SJCRH30 (cell line): ENCODE measurements at regions not wholly inside any gene's neighbourhood (a gene's known extent, or its start where the extent isn't known, plus 50 kb on each side); places are given as distances from the start of the nearest gene placed in this dataset.

ENCODE experiments used
- DNase-seq, 2 experiments: peaks; one replicate each; pipeline ENCODE4 v3.0.0-alpha.2; 2015 to 2020
- H3K27ac ChIP-seq: fragments of 250-450 bp; sonication (Bioruptor Pico); 2 replicates; pipeline ENCODE4 v1.5.1; 2020; ENCODE audit warnings: mild to moderate bottlenecking, moderate library complexity
- H3K27me3 ChIP-seq: fragments of 250-450 bp; sonication (Bioruptor Pico); 2 replicates; pipeline ENCODE4 v1.5.1; 2020; ENCODE audit warnings: mild to moderate bottlenecking, moderate library complexity
- H3K36me3 ChIP-seq: fragments of 250-450 bp; sonication (Bioruptor Pico); 2 replicates; pipeline ENCODE4 v1.5.1; 2020; ENCODE audit warnings: mild to moderate bottlenecking, moderate library complexity
- H3K4me1 ChIP-seq: fragments of 250-450 bp; sonication (Bioruptor Pico); 2 replicates; pipeline ENCODE4 v1.5.1; 2020; ENCODE audit warnings: mild to moderate bottlenecking, moderate library complexity
- H3K4me3 ChIP-seq: fragments of 250-450 bp; sonication (Bioruptor Pico); 2 replicates; pipeline ENCODE4 v1.5.1; 2020; ENCODE audit warnings: mild to moderate bottlenecking, moderate library complexity
- H3K9me3 ChIP-seq: fragments of 250-450 bp; sonication (Bioruptor Pico); replicated peaks from 2 replicates; pipeline ENCODE4 v1.5.1; 2020; ENCODE audit warnings: mild to moderate bottlenecking, moderate library complexity

GRCh38 chr2:58553937-58554336 is 312.8 kb upstream of the FANCL start:
- H3K4me1 ChIP-seq = no peaks in the 10 kb centered on the region
- H3K4me3 ChIP-seq = no peak overlapping the region
- H3K9me3 ChIP-seq = no peaks in the 10 kb centered on the region
- DNase-seq = peak in 1 of 2 experiments; percentile 9
- no peak overlapping the region for H3K27ac ChIP-seq
- peaks cover 12% of the 10 kb centered on the region for H3K27me3 ChIP-seq
- no peaks in the 10 kb centered on the region for H3K36me3 ChIP-seq

- Histone ChIP-seq H3K36me3 (no peaks in the 10 kb centered on the region), H3K4me3 (no peak overlapping the region), H3K27me3 (peaks cover 11% of the 10 kb centered on the region), H3K4me1 (no peaks in the 10 kb centered on the region), H3K27ac (no peak overlapping the region), H3K9me3 (no peaks in the 10 kb centered on the region)
- DNase-seq = no peak
Observed at GRCh38 chr2:58553522-58553921, 312.4 kb upstream of the FANCL start.

GRCh38 chr2:58545300-58546280 is 304.5 kb upstream of the FANCL start:
- Histone ChIP-seq H3K27me3 (no peaks in the 10 kb centered on the region; the same call in 1 of the 2 replicates), H3K36me3 (no peaks in the 10 kb centered on the region), H3K27ac (no peak overlapping the region), H3K9me3 (no peaks in the 10 kb centered on the region), H3K4me1 (no peaks in the 10 kb centered on the region), H3K4me3 (no peak overlapping the region)
- no peak for DNase-seq

- H3K27ac ChIP-seq = no peak overlapping the region
- H3K4me1 ChIP-seq = no peaks in the 10 kb centered on the region
- H3K9me3 ChIP-seq = no peaks in the 10 kb centered on the region
- no peaks in the 10 kb centered on the region; the same call in none of the 2 replicates for H3K27me3 ChIP-seq
- DNase-seq = no peak
- H3K4me3 ChIP-seq = no peak overlapping the region
- no peaks in the 10 kb centered on the region for H3K36me3 ChIP-seq
Observed at GRCh38 chr2:58543442-58543841, 302.3 kb upstream of the FANCL start.

- no peak overlapping the region for H3K4me3 ChIP-seq
- no peak overlapping the region for H3K27ac ChIP-seq
- H3K4me1 ChIP-seq = no peaks in the 10 kb centered on the region
- H3K36me3 ChIP-seq = no peaks in the 10 kb centered on the region
- no peaks in the 10 kb centered on the region for H3K9me3 ChIP-seq
- no peak for DNase-seq
- no peaks in the 10 kb centered on the region; the same call in none of the 2 replicates for H3K27me3 ChIP-seq
Observed at GRCh38 chr2:58541511-58541910, 300.4 kb upstream of the FANCL start.

- no peak for DNase-seq
- H3K4me1 ChIP-seq = no peaks in the 10 kb centered on the region
- no peaks in the 10 kb centered on the region for H3K36me3 ChIP-seq
- no peaks in the 10 kb centered on the region; the same call in none of the 2 replicates for H3K27me3 ChIP-seq
- H3K9me3 ChIP-seq = no peaks in the 10 kb centered on the region
- no peak overlapping the region for H3K27ac ChIP-seq
- no peak overlapping the region for H3K4me3 ChIP-seq
Observed at GRCh38 chr2:58540681-58541080, 299.6 kb upstream of the FANCL start.

- no peaks in the 10 kb centered on the region for H3K9me3 ChIP-seq
- DNase-seq = no peak
- no peaks in the 10 kb centered on the region; the same call in none of the 2 replicates for H3K27me3 ChIP-seq
- no peak overlapping the region for H3K27ac ChIP-seq
- H3K4me3 ChIP-seq = no peak overlapping the region
- no peaks in the 10 kb centered on the region for H3K4me1 ChIP-seq
- no peaks in the 10 kb centered on the region for H3K36me3 ChIP-seq
Observed at GRCh38 chr2:58539973-58540372, 298.8 kb upstream of the FANCL start.

- H3K4me1 ChIP-seq = no peaks in the 10 kb centered on the region
- H3K36me3 ChIP-seq = no peaks in the 10 kb centered on the region
- DNase-seq = no peak
- no peaks in the 10 kb centered on the region; the same call in none of the 2 replicates for H3K27me3 ChIP-seq
- no peak overlapping the region for H3K27ac ChIP-seq
- H3K9me3 ChIP-seq = no peaks in the 10 kb centered on the region
- H3K4me3 ChIP-seq = no peak overlapping the region
Observed at GRCh38 chr2:58535990-58536389, 294.9 kb upstream of the FANCL start.

GRCh38 chr2:58535182-58535581 is 294.1 kb upstream of the FANCL start:
- no peaks in the 10 kb centered on the region for H3K4me1 ChIP-seq

GRCh38 chr2:58533376-58533775 is 292.3 kb upstream of the FANCL start:
- Histone ChIP-seq H3K27me3 (no peaks in the 10 kb centered on the region; the same call in none of the 2 replicates), H3K4me3 (no peak overlapping the region), H3K4me1 (no peaks in the 10 kb centered on the region), H3K27ac (no peak overlapping the region), H3K36me3 (no peaks in the 10 kb centered on the region), H3K9me3 (no peaks in the 10 kb centered on the region)
- no peak for DNase-seq

More at GRCh38 chr2:58535182-58535581, 294.1 kb upstream of the FANCL start:
- Histone ChIP-seq H3K27ac (no peak overlapping the region), H3K4me3 (no peak overlapping the region), H3K9me3 (no peaks in the 10 kb centered on the region), H3K36me3 (no peaks in the 10 kb centered on the region), H3K27me3 (no peaks in the 10 kb centered on the region; the same call in none of the 2 replicates)
- DNase-seq = peak; percentile 8 to 39

- Histone ChIP-seq H3K4me1 (no peaks in the 10 kb centered on the region), H3K27ac (no peak overlapping the region), H3K27me3 (no peaks in the 10 kb centered on the region; the same call in 1 of the 2 replicates), H3K4me3 (no peak overlapping the region), H3K9me3 (no peaks in the 10 kb centered on the region), H3K36me3 (no peaks in the 10 kb centered on the region)
- no peak for DNase-seq
Observed at GRCh38 chr2:58532641-58533040, 291.5 kb upstream of the FANCL start.

GRCh38 chr2:58527647-58528046 is 286.5 kb upstream of the FANCL start:
- Histone ChIP-seq H3K27me3 (0 out of 2 replicates have a peak, but pooled peaks cover 7% of the 10 kb centered on the region), H3K36me3 (no peaks in the 10 kb centered on the region)
- no peak for DNase-seq

GRCh38 chr2:58521803-58522554 is 280.9 kb upstream of the FANCL start:
- no peaks in the 10 kb centered on the region for H3K4me1 ChIP-seq
- H3K4me3 ChIP-seq = no peak overlapping the region
- peak in 1 of 2 experiments; percentile 15 for DNase-seq
- no peaks in the 10 kb centered on the region for H3K36me3 ChIP-seq
- H3K27ac ChIP-seq = no peak overlapping the region
- peaks cover 9% of the 10 kb centered on the region; the same call in 1 of the 2 replicates for H3K27me3 ChIP-seq
- no peaks in the 10 kb centered on the region for H3K9me3 ChIP-seq

More at GRCh38 chr2:58527647-58528046, 286.5 kb upstream of the FANCL start:
- no peaks in the 10 kb centered on the region for H3K4me1 ChIP-seq
- no peak overlapping the region for H3K4me3 ChIP-seq
- H3K27ac ChIP-seq = no peak overlapping the region
- no peaks in the 10 kb centered on the region for H3K9me3 ChIP-seq

GRCh38 chr2:58520903-58521302 is 279.8 kb upstream of the FANCL start:
- H3K9me3 ChIP-seq = no peaks in the 10 kb centered on the region
- H3K27ac ChIP-seq = no peak overlapping the region
- H3K27me3 ChIP-seq = peaks cover 7% of the 10 kb centered on the region; the same call in 1 of the 2 replicates
- no peaks in the 10 kb centered on the region for H3K36me3 ChIP-seq
- DNase-seq = no peak
- no peaks in the 10 kb centered on the region for H3K4me1 ChIP-seq
- no peak overlapping the region for H3K4me3 ChIP-seq

GRCh38 chr2:58517881-58518280 is 276.8 kb upstream of the FANCL start:
- Histone ChIP-seq H3K36me3 (no peaks in the 10 kb centered on the region), H3K27ac (no peak overlapping the region), H3K4me1 (no peaks in the 10 kb centered on the region), H3K4me3 (no peak overlapping the region), H3K9me3 (no peaks in the 10 kb centered on the region), H3K27me3 (peaks cover 6% of the 10 kb centered on the region; the same call in 1 of the 2 replicates)
- DNase-seq = no peak
